Esophagus squamous epithelium (tissue), 4 donors: ENCODE measurements at regions not wholly inside any gene's neighbourhood (a gene's known extent, or its start where the extent isn't known, plus 50 kb on each side); places are given as distances from the start of the nearest gene placed in this dataset.

Experiments used
- CTCF ChIP-seq, 6 experiments: fragments of 450-650 bp in 4 of 6; fragments of 200-600 bp in 2 of 6; sonication (generic) in 2 of 6; IDR thresholded peaks; one replicate each; pipeline ENCODE4 v1.5.1; 2016 to 2019; ENCODE audit warnings: antibody characterized with exemption in 6 of 6, mild to moderate bottlenecking in 4 of 6, moderate library complexity in 4 of 6
- POLR2A ChIP-seq, 4 donors: fragments of 450-650 bp; IDR thresholded peaks; one replicate each; pipeline ENCODE4 v1.6.1; 2017; ENCODE audit warnings: antibody characterized with exemption in 4 of 4, mild to moderate bottlenecking in 4 of 4, moderate library complexity in 3 of 4

GRCh38 chr6:145485288-145485687 is 250.0 kb downstream of the EPM2A start:
- TF ChIP-seq POLR2A (IDR thresholded peaks at IDR 0.05) (no peak), CTCF (IDR thresholded peaks at IDR 0.05) (no peak)
